Stomach (tissue), 8 donors: ENCODE measurements at regions not wholly inside any gene's neighbourhood (a gene's known extent, or its start where the extent isn't known, plus 50 kb on each side); places are given as distances from the start of the nearest gene placed in this dataset.
A peak's percentile ranks its signal among the peaks of the same experiment; 100 is the strongest.

Experiments
- DNase-seq, 2 donors: peaks; one replicate each; pipeline versions ENCODE4 v3.0.0 to v3.0.0-alpha.2; 2013 to 2019
- H3K27ac ChIP-seq, 5 donors: fragments of 200-600 bp in 4 of 5; sonication (generic) in 4 of 5; one replicate each; pipeline ENCODE4 v1.5.1; 2013 to 2019; ENCODE audit warnings: mild to moderate bottlenecking in 1 of 5, moderate library complexity in 1 of 5
- H3K27me3 ChIP-seq, 3 donors: fragments of 200-600 bp; sonication (generic); one replicate each; pipeline ENCODE4 v1.5.1; 2017 to 2019; ENCODE audit warnings: mixed run types in 1 of 3
- H3K36me3 ChIP-seq, 4 donors: fragments of 200-600 bp; sonication (generic); 1 replicate in 3 of 4; 2 replicates in 1 of 4; pipeline ENCODE4 v1.5.1; 2016 to 2019
- H3K4me1 ChIP-seq, 4 donors: fragments of 200-600 bp; sonication (generic); one replicate each; pipeline ENCODE4 v1.5.1; 2016 to 2019
- H3K4me3 ChIP-seq, 4 donors: fragments of 200-600 bp; sonication (generic) in 3 of 4; one replicate each; pipeline ENCODE4 v1.5.1; 2016 to 2019; ENCODE audit warnings: mild to moderate bottlenecking in 1 of 4
- H3K9me3 ChIP-seq, 4 donors: fragments of 200-600 bp; sonication (generic); one replicate each; pipeline ENCODE4 v1.5.1; 2016 to 2019
- CTCF ChIP-seq, 7 experiments: fragments of 450-650 bp in 4 of 7; fragments of 200-600 bp in 3 of 7; sonication (generic) in 3 of 7; IDR thresholded peaks; one replicate each; pipeline ENCODE4 v1.5.1; 2016 to 2019; ENCODE audit warnings: antibody characterized with exemption in 7 of 7, control low read depth in 2 of 7, mild to moderate bottlenecking in 1 of 7
- EP300 ChIP-seq: sonication (generic); formaldehyde crosslinking; IDR thresholded peaks from one replicate; pipeline ENCODE4 v1.6.1; 2017; ENCODE audit warnings: antibody characterized with exemption
- POLR2A ChIP-seq, 4 donors: fragments of 450-650 bp; IDR thresholded peaks; one replicate each; pipeline ENCODE4 v1.6.1; 2016; ENCODE audit warnings: antibody characterized with exemption in 4 of 4, control low read depth in 2 of 4, mild to moderate bottlenecking in 1 of 4, moderate library complexity in 1 of 4
- POLR2AphosphoS5 ChIP-seq, 3 donors: sonication (generic); formaldehyde crosslinking; IDR thresholded peaks; one replicate each; pipeline ENCODE4 v1.6.1; 2016; ENCODE audit warnings: antibody characterized with exemption in 3 of 3
- WGBS, 5 donors: extraction: QIAGEN DNeasy Blood & Tissue Kit in 3 of 5; methylation state at CpG; one replicate each; pipeline versions ENCODE4 v1.1.5 to v1.1.7; 2013 to 2018; 5-methylcytosine and 5-hydroxymethylcytosine counted together
- intact Hi-C: fragments of 100-400 bp; cut with DNase I; formaldehyde crosslinking; loops from one replicate; pipeline ENCODE4 v1.15.1; 2023; ENCODE audit warnings: low total_unique reads
- donor health status: healthy with polysubstance abuse.
- donor health status: Bipolar disorder and iron deficiency.
- donor health status: healthy.

- H3K36me3 ChIP-seq, result no peaks in the 10 kb centered on the region
- WGBS, 5 donors, result 94 to 98% (median 97%) methylated on average over 2 of the region's 2 CpGs
- H3K9me3 ChIP-seq, result no peaks in the 10 kb centered on the region
- no peak for DNase-seq
- TF ChIP-seq POLR2AphosphoS5 (IDR thresholded peaks at IDR 0.05) (no peak), POLR2A (IDR thresholded peaks at IDR 0.05) (no peak), EP300 (no peak), CTCF (IDR thresholded peaks at IDR 0.05) (no peak)
- H3K4me3 ChIP-seq, result no peak overlapping the region
- H3K27ac ChIP-seq, result no peak overlapping the region
- no peaks in the 10 kb centered on the region for H3K27me3 ChIP-seq
- intact Hi-C loops, result no loop called here
- H3K4me1 ChIP-seq, result peaks cover 0 to 9% (median 3%) of the 10 kb centered on the region in 4 donors
These were observed 161.3 kb upstream of the ZFHX3 start for GRCh38 chr16:73209190-73209589.

DNA sequence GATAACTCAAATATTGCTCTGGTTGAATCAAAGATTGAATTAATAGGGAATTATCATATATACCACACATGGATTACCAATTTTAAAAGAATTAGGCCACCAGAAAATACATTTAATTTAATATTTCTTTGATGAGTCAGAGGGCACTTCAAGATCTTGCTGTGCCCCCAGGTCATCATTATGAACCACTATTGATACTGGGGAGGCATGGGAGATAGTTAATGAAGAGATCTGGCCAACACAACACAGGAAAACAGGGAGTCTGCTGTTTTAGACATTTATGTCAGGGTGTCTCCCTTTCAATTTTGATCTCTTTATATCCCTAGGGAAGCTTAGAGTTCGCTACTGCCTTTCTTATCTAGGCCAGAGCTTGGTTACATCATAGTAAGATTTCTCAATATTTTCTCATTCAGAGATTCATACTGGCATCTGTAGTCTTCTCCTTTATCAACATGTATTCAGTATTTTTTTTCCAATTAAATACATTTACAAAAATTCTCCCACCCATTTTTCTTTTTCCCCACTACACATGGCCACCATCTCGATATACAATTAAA is 158.3 kb upstream of the ZFHX3 start:
- DNase-seq, result no peak
- Histone ChIP-seq H3K4me3 (no peak overlapping the region), H3K4me1 (peaks cover 0 to 9% (median 3%) of the 10 kb centered on the region in 4 donors), H3K9me3 (no peaks in the 10 kb centered on the region), H3K27me3 (no peaks in the 10 kb centered on the region), H3K27ac (no peak overlapping the region), H3K36me3 (no peaks in the 10 kb centered on the region)
- intact Hi-C loops, result no loop called here
- no peak for TF ChIP-seq EP300
- TF ChIP-seq POLR2A (IDR thresholded peaks at IDR 0.05), result no peak
- no peak for TF ChIP-seq POLR2AphosphoS5 (IDR thresholded peaks at IDR 0.05)
- TF ChIP-seq CTCF (IDR thresholded peaks at IDR 0.05), result no peak
- WGBS, 5 donors, result 80 to 91% (median 88%) methylated on average over 2 of the region's 2 CpGs

DNA sequence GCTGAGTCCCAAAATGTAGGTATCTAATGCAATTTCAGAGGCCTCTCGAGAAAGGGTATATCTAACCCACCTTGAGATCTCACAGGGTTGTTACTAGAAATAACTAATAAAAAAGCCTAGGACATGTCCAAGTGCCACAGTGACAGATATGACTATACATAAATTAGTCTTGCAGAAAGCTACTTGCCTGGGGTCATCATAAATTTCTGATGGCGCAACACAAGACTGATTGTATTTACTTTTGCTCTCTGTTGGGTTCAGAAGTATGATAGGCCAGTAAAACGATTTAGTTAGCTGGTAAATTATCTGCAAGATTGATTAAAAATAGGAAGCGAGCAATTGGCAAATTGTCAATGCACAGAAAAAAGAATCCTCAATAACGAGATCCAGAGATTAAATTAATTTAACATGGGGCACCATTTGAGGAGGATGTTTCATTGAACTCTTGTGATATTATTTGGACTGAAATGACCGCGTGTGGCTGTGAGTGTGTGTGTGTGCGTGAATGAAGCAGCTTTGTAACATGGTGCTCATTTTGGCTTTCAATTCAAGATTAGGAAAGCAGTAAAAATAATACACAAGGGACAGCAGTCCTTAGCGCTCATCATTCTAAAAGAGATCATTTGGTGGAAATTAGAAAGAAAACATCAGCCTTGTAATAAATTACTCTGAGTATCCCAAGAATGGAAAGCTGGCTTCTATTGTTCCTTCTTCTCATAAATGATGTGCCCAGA is 157.4 kb upstream of the ZFHX3 start:
- H3K27ac ChIP-seq, result no peak overlapping the region
- no peaks in the 10 kb centered on the region for H3K9me3 ChIP-seq
- no peak for DNase-seq
- 77 to 88% (median 80%) methylated on average over 9 of the region's 9 CpGs for WGBS, 5 donors
- H3K36me3 ChIP-seq, result no peaks in the 10 kb centered on the region
- intact Hi-C loops, result no loop called here
- H3K4me1 ChIP-seq, result peaks cover 0 to 9% (median 3%) of the 10 kb centered on the region in 4 donors
- H3K27me3 ChIP-seq, result no peaks in the 10 kb centered on the region
- TF ChIP-seq POLR2AphosphoS5 (IDR thresholded peaks at IDR 0.05) (no peak), POLR2A (IDR thresholded peaks at IDR 0.05) (no peak), CTCF (IDR thresholded peaks at IDR 0.05) (no peak), EP300 (no peak)
- no peak overlapping the region for H3K4me3 ChIP-seq

DNA sequence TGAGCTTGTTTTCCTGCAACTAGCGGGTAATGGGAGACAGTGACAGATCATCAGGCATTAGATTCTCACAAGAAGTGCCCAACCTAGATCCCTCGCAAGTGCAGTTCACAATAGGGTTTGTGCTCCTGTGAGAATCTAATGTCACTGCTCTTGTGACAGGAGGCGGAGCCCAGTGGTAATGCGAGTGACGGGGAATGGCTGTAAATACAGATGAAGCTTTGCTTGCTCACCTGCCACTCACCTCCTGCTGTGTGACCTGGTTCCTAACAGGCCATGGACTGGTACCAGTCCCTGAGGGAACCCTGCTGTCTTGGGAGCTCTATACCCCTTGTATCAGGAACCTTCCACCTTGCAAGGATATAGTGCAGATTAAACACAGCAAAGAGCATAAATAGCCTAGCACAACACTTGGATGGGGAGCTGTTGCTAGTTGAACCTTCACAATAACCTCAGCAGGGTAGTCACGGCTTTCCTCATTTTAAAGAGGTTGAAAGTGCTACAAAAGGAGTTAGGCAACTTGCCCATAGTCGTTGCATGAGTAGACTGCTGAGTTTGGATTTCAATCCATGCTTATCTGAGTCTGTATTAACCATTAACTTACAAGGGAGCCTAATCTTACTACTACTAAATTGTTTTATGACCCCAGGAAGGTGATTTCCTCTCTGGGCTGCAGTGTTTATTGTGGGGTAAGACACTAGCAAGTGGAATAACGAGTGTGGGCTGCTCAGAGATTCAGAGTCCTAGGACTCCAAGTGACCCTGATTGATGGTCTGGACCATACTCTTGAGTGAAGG is 156.6 kb upstream of the ZFHX3 start:
- intact Hi-C loops, result no loop called here
- Histone ChIP-seq H3K27ac (no peak overlapping the region), H3K36me3 (no peaks in the 10 kb centered on the region), H3K27me3 (no peaks in the 10 kb centered on the region), H3K4me1 (peaks cover 0 to 9% (median 3%) of the 10 kb centered on the region in 4 donors), H3K4me3 (no peak overlapping the region), H3K9me3 (no peaks in the 10 kb centered on the region)
- 44 to 68% (median 60%) methylated on average over 8 of the region's 8 CpGs for WGBS, 5 donors
- no peak for TF ChIP-seq EP300
- TF ChIP-seq POLR2AphosphoS5 (IDR thresholded peaks at IDR 0.05), result no peak
- no peak for TF ChIP-seq CTCF (IDR thresholded peaks at IDR 0.05)
- TF ChIP-seq POLR2A (IDR thresholded peaks at IDR 0.05), result no peak
- DNase-seq, result peak in 1 of 2 donors; percentile 40
